GM12875 (cell line): ENCODE measurements at regions not wholly inside any gene's neighbourhood (a gene's known extent, or its start where the extent isn't known, plus 50 kb on each side); places are given as distances from the start of the nearest gene placed in this dataset.

Experiments used
- H3K4me3 ChIP-seq: one replicate; pipeline ENCODE4 v1.5.1; 2011; ENCODE audit warnings: low read depth, low read length, control low read depth
- CTCF ChIP-seq: IDR thresholded peaks from 2 replicates; pipeline ENCODE4 v1.5.1; 2011; ENCODE audit warnings: low read depth, mild to moderate bottlenecking, control low read depth, inconsistent platforms, low read length, moderate library complexity, borderline replicate concordance; ENCODE audit not compliant: insufficient read depth

GRCh38 chr4:79695848-79696247, 287.8 kb upstream of the GK2 start:
- no peak for TF ChIP-seq CTCF
- no peak overlapping the region for H3K4me3 ChIP-seq

GRCh38 chr4:79689740-79690139, 281.7 kb upstream of the GK2 start:
- no peak overlapping the region for H3K4me3 ChIP-seq
- TF ChIP-seq CTCF, result no peak

- no peak overlapping the region for H3K4me3 ChIP-seq
- no peak for TF ChIP-seq CTCF
These were observed 280.7 kb upstream of the GK2 start for GRCh38 chr4:79688691-79689090.

GRCh38 chr4:79687006-79687405, 279.0 kb upstream of the GK2 start:
- H3K4me3 ChIP-seq, result no peak overlapping the region
- no peak for TF ChIP-seq CTCF

GRCh38 chr4:79685542-79685941, 277.5 kb upstream of the GK2 start:
- TF ChIP-seq CTCF, result no peak
- no peak overlapping the region for H3K4me3 ChIP-seq

GRCh38 chr4:79684516-79684915, 276.5 kb upstream of the GK2 start:
- no peak overlapping the region for H3K4me3 ChIP-seq
- TF ChIP-seq CTCF, result no peak

GRCh38 chr4:79682801-79683530, 274.9 kb upstream of the GK2 start:
- no peak overlapping the region for H3K4me3 ChIP-seq
- no peak for TF ChIP-seq CTCF
